Hepatocyte (in vitro differentiated cells): ENCODE measurements at regions not wholly inside any gene's neighbourhood (a gene's known extent, or its start where the extent isn't known, plus 50 kb on each side); places are given as distances from the start of the nearest gene placed in this dataset.
"Not testable (repeated sequence)": the region's sequence is repeated elsewhere in the genome, so short reads cannot be mapped to it uniquely, and the experiment has no call there.

Source experiments
- DNase-seq: peaks from one replicate; pipeline ENCODE4 v3.0.0-alpha.2; 2016; ENCODE audit warnings: low spot score
- H2AFZ ChIP-seq: fragments of 200-600 bp; sonication (generic); 2 replicates; pipeline ENCODE4 v1.6.0; 2016; ENCODE audit warnings: antibody characterized with exemption, mild to moderate bottlenecking
- H3K27ac ChIP-seq: fragments of 200-600 bp; sonication (generic); 2 replicates; pipeline ENCODE4 v1.5.1; 2016; ENCODE audit warnings: mild to moderate bottlenecking
- H3K27me3 ChIP-seq: fragments of 200-600 bp; sonication (generic); 2 replicates; pipeline ENCODE4 v1.6.1; 2016
- H3K36me3 ChIP-seq: fragments of 200-600 bp; sonication (generic); replicated peaks from 2 replicates; pipeline ENCODE4 v1.5.1; 2016; ENCODE audit warnings: low read depth; ENCODE audit not compliant: insufficient read depth
- H3K4me1 ChIP-seq: fragments of 200-600 bp; sonication (generic); 2 replicates; pipeline ENCODE4 v1.5.1; 2016; ENCODE audit warnings: mild to moderate bottlenecking, moderate library complexity; ENCODE audit not compliant: insufficient read depth
- H3K4me2 ChIP-seq: fragments of 200-600 bp; sonication (generic); 2 replicates; pipeline ENCODE4 v1.6.0; 2016
- H3K4me3 ChIP-seq: fragments of 200-600 bp; sonication (generic); 2 replicates; pipeline ENCODE4 v1.5.1; 2016; ENCODE audit warnings: mild to moderate bottlenecking
- H3K79me2 ChIP-seq: fragments of 200-600 bp; sonication (generic); 2 replicates; pipeline ENCODE4 v1.6.0; 2017; ENCODE audit warnings: mild to moderate bottlenecking
- H3K9me2 ChIP-seq: fragments of 200-600 bp; sonication (generic); replicated peaks from 2 replicates; pipeline ENCODE4 v1.6.0; 2017; ENCODE audit warnings: mild to moderate bottlenecking; ENCODE audit not compliant: insufficient read depth
- H3K9me3 ChIP-seq: fragments of 200-600 bp; sonication (generic); 2 replicates; pipeline ENCODE4 v1.5.1; 2016; ENCODE audit warnings: low read depth, mild to moderate bottlenecking
- H4K20me1 ChIP-seq: fragments of 200-600 bp; sonication (generic); 2 replicates; pipeline ENCODE4 v1.6.0; 2016; ENCODE audit warnings: mild to moderate bottlenecking; ENCODE audit not compliant: insufficient read depth, poor library complexity, severe bottlenecking
- CTCF ChIP-seq: fragments of 200-600 bp; sonication (generic); IDR thresholded peaks from 2 replicates; pipeline ENCODE4 v1.5.1; 2016; ENCODE audit warnings: antibody characterized with exemption, mild to moderate bottlenecking; ENCODE audit not compliant: poor library complexity
- EZH2 ChIP-seq: fragments of 200-600 bp; sonication (generic); IDR thresholded peaks from 2 replicates; pipeline ENCODE4 v1.6.1; 2016; ENCODE audit warnings: antibody characterized with exemption, mild to moderate bottlenecking, borderline replicate concordance
- EZH2phosphoT487 ChIP-seq: fragments of 200-600 bp; sonication (generic); IDR thresholded peaks from one replicate; pipeline ENCODE4 v1.6.1; 2018; ENCODE audit warnings: antibody characterized with exemption, mild to moderate bottlenecking, low read depth, moderate library complexity; ENCODE audit not compliant: unreplicated experiment, severe bottlenecking
- WGBS: methylation state at CpG from one replicate; pipeline ENCODE4 v1.1.6; 2016; ENCODE audit warnings: low lambda C conversion rate; ENCODE audit errors: missing lambda C conversion rate; 5-methylcytosine and 5-hydroxymethylcytosine counted together

GRCh38 chrX:106286053-106286650 lies 118.0 kb downstream of the PWWP3B start:
- H3K36me3 ChIP-seq, result no peaks in the 10 kb centered on the region
- no peaks in the 10 kb centered on the region for H3K79me2 ChIP-seq
- H2AFZ ChIP-seq, result no peak overlapping the region
- no peak overlapping the region for H3K4me2 ChIP-seq
- H3K9me3 ChIP-seq, result no peaks in the 10 kb centered on the region
- WGBS, result 30% methylated on average over 1 of the region's 1 CpG
- DNase-seq, result peak; percentile 28
- peak overlapping the region; percentile 50 for H3K27ac ChIP-seq
- no peak for TF ChIP-seq EZH2phosphoT487
- TF ChIP-seq CTCF, result no peak
- TF ChIP-seq EZH2, result no peak
- H3K27me3 ChIP-seq, result no peaks in the 10 kb centered on the region
- no peaks in the 10 kb centered on the region for H3K4me1 ChIP-seq
- H3K9me2 ChIP-seq, result no peaks in the 10 kb centered on the region
- no peaks in the 10 kb centered on the region for H4K20me1 ChIP-seq
- H3K4me3 ChIP-seq, result no peak overlapping the region

GRCh38 chrX:106290778-106291177 lies 122.7 kb downstream of the PWWP3B start:
- not testable (repeated sequence) for H3K27me3 ChIP-seq, H3K79me2 ChIP-seq, H3K4me1 ChIP-seq, H3K9me2 ChIP-seq, H3K4me2 ChIP-seq, H3K4me3 ChIP-seq, H4K20me1 ChIP-seq, H3K27ac ChIP-seq, H3K36me3 ChIP-seq, H2AFZ ChIP-seq, DNase-seq, H3K9me3 ChIP-seq
- WGBS, result no CpG with 5 or more reads among the region's 5 CpGs

- not testable (repeated sequence) for H3K36me3 ChIP-seq, H3K4me1 ChIP-seq, H3K4me3 ChIP-seq, H3K27me3 ChIP-seq, H3K27ac ChIP-seq, H3K9me2 ChIP-seq, H3K4me2 ChIP-seq, H3K79me2 ChIP-seq, H3K9me3 ChIP-seq, H4K20me1 ChIP-seq, H2AFZ ChIP-seq, DNase-seq
- WGBS, result no CpG with 5 or more reads among the region's 9 CpGs
These were observed 123.8 kb downstream of the PWWP3B start for GRCh38 chrX:106291779-106292390.

- Histone ChIP-seq H3K4me2 (no peak overlapping the region), H3K4me3 (no peak overlapping the region), H3K36me3 (no peaks in the 10 kb centered on the region), H3K9me3 (no peaks in the 10 kb centered on the region), H3K4me1 (no peaks in the 10 kb centered on the region), H4K20me1 (no peaks in the 10 kb centered on the region), H3K27ac (no peak overlapping the region), H2AFZ (no peak overlapping the region), H3K9me2 (no peaks in the 10 kb centered on the region), H3K27me3 (no peaks in the 10 kb centered on the region), H3K79me2 (no peaks in the 10 kb centered on the region)
- 60% methylated on average over 2 of the region's 2 CpGs for WGBS
- no peak for DNase-seq
- no peak for TF ChIP-seq CTCF
- no peak for TF ChIP-seq EZH2
- TF ChIP-seq EZH2phosphoT487, result no peak
These were observed 132.1 kb downstream of the PWWP3B start for GRCh38 chrX:106300239-106300638.
